IPS-18c (cell line): ENCODE measurements at regions not wholly inside any gene's neighbourhood (a gene's known extent, or its start where the extent isn't known, plus 50 kb on each side); places are given as distances from the start of the nearest gene placed in this dataset.
"Not testable (repeated sequence)": the region's sequence is repeated elsewhere in the genome, so short reads cannot be mapped to it uniquely, and the experiment has no call there.

Experiments used
- H3K4me3 ChIP-seq: 2 replicates; pipeline ENCODE4 v1.7.0; 2013; ENCODE audit warnings: low read depth, mild to moderate bottlenecking, low read length, moderate library complexity; ENCODE audit not compliant: insufficient read depth
- H3K9me3 ChIP-seq: one replicate; pipeline ENCODE4 v1.6.1; 2013; ENCODE audit warnings: mild to moderate bottlenecking, low read length, moderate library complexity; ENCODE audit not compliant: control insufficient read depth, insufficient read depth

DNA sequence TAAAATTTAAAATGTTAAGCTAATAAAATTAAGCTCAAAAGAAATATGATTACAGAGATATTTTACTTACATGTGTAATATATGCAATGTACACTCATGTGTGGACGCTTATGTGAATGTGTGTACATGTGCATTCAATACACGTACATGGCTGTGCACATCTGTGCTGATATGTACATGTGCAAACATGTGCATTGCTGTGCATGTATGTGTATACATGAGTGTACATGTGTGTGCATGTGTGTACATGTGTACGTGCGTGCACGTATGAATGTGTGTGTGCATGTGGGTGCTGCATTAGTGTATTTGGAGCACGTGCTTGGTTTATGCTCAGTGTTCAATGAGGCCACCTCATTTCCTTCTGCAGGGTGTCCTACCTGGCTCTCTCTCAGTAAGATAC lies 88.2 kb upstream of the TMEM18 start:
- Histone ChIP-seq H3K4me3 (no peak overlapping the region), H3K9me3 (no peaks in the 10 kb centered on the region)

DNA sequence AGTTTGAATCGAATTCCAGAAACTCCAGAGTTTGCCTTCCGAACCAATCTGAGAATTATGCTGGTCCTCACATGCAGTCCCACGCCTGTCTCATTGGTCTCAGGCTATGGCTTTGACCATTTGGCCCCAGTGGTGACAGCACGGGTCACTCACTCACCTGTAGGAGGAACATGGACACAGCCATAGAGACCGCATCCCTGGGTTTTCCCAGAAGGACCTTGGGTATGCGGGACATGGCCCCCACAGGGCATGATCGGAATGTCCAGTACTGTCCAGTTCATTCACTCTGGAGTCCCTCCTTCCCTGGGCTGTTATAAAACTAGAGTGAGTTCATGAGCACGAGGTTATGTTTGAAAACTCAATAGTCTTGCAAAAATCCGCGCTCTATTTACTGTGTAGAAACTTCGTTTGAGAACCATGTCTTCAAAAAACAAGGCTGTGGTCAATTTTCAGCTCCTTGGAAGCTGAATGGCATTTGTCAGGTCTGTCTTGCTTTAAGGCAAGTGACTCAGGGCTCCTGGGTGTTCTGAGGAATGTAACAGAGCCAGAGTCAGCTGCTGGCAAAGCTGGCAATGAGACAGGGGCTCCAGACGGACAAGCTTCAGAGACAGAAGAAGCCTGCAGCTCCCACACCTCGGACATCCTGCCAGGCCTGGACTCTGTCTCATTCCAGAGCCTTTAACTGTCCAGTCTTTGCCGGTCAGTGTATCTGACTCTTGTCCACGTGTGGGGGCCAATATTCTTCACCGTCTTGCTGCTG lies 86.7 kb upstream of the TMEM18 start:
- H3K9me3 ChIP-seq: no peaks in the 10 kb centered on the region
- no peak overlapping the region for H3K4me3 ChIP-seq

DNA sequence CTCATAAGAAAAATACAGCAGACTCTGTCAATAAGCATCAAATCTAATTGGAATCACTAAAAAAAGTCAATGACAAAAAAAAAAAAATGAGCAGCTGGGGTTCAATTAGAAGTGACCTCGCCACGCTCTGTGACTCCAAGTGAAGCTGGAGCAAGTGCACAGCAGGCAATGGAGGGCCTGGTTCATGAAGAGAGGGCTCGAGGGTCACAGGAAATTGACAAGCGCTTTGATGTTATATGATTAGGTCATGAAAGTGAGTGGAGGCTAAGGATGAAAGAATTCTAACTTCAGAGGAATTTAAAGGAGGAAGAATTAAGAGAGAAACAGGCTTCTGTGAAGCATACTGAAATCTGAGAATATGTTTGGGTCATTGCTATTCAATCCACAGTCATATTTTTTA lies 85.4 kb upstream of the TMEM18 start:
- H3K4me3 ChIP-seq: no peak overlapping the region
- H3K9me3 ChIP-seq: no peaks in the 10 kb centered on the region

DNA sequence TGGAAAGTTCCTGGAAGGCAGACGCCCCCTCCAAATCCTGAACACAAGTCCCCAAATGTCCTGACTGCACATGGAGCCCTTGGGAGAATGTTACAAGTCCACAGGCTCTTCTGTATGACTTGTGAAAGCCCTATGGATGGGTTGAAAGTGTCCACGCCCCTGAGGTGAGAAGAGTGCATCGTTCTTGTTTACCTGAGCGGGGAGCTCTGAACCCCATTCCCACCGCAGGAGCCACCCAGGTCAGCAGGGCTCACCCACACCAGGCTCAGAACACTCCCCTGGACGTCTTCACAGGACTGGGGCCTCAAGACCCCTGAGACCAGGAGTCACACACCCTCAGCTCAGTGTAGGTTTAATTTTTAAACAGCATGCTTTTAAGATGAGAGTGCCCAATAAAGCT lies 84.2 kb upstream of the TMEM18 start:
- no peak overlapping the region for H3K4me3 ChIP-seq
- H3K9me3 ChIP-seq: no peaks in the 10 kb centered on the region

DNA sequence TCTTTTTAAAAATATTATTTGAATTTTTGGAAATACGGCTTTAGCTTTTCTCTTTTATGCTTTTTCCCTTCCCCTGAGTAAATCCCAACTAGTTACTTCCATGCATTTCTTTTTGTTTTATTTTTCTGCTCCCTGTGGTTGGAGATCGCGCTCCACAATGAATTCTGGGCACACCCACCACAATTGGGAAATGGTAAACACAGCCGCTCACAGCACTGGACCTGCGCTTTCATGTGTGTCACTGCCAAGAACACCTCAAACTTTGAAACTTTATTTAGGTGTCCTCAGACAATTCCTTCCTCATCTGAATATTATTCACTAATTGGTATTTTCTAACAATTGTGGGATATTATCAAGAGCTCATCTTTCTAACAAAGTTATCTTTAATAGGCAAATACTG lies 82.8 kb upstream of the TMEM18 start:
- Histone ChIP-seq H3K4me3 (no peak overlapping the region), H3K9me3 (no peaks in the 10 kb centered on the region)

DNA sequence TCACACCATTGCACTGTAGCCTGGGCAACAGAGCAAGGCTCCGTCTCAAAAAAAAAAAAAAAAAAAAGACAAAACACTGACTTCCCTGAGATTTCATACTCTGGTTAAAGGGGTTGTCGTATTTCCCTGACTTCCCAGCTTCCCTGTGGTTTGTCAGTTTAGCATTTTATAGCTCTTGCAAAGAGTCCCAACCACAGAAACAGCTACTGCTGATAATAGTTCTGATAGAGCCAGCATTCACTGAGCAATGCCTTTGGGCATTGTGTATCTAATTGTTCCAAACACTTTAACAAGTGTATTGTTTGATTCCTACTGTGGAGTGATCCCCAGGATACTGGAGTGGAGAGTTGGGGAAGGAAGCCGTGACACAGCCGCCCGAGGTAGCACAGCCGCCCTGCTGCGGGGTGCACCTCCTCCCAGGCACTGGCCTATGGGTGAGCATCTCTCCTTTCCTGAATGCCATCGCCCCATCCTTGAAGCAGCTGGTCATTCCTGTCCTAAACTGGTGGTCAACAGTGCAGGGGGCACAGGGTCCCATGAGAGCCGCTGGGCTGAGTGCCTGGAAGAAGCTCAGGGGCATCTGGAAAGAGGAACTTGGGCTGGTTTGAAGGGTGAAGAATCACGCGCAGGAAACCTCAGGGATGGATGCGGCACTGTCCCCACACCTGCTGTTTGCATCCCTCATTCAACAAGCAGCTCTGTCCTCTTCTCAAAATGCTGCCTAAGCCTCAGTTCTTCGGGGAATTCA lies 81.0 kb upstream of the TMEM18 start:
- no peaks in the 10 kb centered on the region for H3K9me3 ChIP-seq
- H3K4me3 ChIP-seq: no peak overlapping the region

DNA sequence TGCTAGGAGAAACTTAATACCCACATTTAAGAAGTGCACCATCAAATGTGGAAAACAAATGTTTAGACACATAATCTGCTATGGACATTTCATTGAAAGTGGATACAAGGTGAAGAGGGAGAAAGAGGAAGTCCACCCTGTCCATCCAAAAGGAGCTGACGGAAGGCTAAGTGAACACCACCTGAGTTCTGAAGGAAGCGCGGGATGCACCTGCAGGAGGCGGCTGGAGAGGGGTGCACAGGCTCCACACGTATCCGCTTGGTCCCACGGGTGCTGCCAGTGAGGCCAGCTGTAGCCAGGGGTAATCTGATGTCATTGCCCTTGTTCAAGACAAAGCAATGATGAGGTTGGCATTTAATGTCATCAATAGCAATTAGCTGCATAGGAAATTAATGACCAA lies 75.9 kb upstream of the TMEM18 start:
- no peak overlapping the region for H3K4me3 ChIP-seq
- H3K9me3 ChIP-seq: no peaks in the 10 kb centered on the region

DNA sequence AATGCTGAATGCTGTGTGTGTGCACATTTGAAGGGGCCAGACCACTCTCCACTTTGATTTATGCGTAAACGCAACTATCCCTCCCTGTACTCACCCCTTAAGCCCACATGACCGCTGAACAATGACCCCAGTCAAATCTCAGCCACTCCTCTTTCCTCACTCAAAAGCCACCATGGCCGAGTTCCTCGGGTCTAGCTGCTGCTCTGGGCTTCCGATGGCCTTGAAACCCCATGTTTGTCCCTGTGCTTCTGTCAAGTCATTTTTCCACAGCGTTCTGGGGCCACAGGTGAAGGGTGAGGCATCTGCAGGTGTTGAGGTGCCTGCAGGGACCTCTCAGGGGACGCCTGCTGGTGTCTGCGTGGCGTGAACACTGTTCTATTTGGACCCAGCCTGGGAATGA lies 74.3 kb upstream of the TMEM18 start:
- no peak overlapping the region for H3K4me3 ChIP-seq
- H3K9me3 ChIP-seq: no peaks in the 10 kb centered on the region

DNA sequence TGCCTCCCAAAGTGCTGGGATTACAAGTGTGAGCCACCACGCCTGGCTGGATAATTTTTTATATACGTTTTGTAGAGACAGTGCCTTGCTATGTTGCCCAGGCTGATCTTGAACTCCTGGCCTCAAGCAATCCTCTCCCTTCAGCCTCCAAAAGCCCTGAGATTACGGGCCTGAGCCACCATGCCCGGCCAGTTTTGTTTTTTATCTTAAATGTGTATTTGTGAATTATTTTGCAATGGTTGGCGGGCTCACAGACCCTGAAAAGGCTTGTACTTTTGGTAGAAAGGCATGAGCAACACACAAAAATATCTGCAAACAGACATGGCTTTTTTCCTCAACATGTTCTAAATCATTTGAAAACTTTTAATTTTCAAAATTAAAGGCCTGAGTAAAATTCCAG lies 73.4 kb upstream of the TMEM18 start:
- Histone ChIP-seq H3K4me3 (no peak overlapping the region), H3K9me3 (peaks cover 3% of the 10 kb centered on the region)

DNA sequence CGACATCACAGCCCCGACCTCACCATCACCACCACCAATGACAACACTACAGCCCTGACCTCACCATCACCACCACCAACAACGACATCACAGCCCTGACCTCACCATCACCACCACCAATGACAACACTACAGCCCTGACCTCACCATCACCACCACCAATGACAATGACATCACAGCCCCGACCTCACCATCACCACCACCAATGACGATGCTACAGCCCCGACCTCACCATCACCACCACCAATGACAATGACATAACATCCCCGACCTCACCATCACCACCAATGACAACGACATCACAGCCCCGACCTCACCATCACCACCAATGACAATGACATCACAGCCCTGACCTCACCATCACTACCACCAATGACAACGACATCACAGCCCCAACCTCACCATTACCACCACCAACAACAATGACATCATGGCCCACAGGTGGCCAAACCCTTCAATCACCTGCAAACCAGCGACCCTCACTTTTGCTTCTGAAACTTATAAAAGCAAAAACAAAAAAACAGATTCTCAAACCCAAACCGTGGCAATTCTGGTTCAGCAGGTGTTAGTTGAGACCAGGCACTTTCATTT lies 70.7 kb upstream of the TMEM18 start:
- Histone ChIP-seq H3K9me3 (peaks cover 3% of the 10 kb centered on the region), H3K4me3 (no peak overlapping the region)

DNA sequence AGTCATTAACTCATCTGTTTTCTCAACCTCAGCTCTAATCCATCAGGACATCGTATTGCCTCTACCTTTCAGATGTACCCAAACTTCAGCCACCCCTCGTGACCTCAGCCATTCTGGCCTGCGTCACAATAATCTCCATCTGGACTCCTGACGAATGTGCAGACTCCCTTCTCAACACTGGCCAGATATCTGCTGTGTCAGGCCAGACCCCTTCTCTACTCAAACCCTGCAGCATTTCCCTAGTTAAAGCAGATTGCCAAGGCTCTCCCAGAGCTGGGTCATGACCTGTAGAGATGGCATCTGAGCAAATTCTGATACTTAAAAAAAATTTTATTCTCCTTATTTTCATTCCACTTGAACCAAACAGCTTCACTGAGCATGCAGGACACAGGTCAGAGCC lies 69.5 kb upstream of the TMEM18 start:
- no peak overlapping the region for H3K4me3 ChIP-seq
- H3K9me3 ChIP-seq: peaks cover 3% of the 10 kb centered on the region

DNA sequence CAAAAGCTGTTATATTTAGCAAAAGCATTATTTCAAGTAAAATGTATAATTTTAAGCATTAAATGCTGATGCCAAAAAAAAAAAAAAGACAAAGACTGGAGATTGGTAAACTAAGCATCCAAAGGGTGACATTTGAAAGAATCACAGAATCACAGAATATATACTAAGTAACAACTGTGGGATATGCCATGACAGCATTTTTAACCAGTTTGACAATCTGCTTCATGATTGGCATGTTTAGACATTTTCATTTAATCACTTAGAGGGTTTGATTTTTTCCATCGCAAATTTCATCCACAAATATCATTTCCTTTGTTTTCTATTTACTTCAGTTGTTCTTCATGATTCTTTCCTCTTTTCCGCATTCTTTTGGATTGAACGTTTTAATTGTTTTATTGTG lies 66.9 kb upstream of the TMEM18 start:
- Histone ChIP-seq H3K9me3 (peaks cover 3% of the 10 kb centered on the region), H3K4me3 (no peak overlapping the region)

DNA sequence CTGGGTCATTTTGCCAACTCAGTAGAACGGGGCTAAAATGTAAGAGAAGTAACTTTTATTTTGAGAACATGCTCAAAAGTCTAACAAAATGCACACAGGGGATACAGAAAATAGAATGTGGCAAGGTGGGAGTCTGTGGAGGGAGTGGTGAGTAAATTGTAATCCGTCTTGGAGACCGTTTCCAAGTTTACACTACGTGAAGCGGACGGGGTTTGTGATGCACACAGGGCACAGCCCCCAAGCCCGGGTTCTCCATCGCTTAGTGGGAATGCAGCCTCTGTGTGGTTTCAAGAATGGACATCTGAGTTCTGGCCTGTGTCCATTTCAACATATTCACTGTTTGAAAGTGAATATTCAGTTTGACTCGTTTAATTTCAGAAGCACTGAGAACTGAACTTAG lies 65.0 kb upstream of the TMEM18 start:
- peaks cover 3% of the 10 kb centered on the region for H3K9me3 ChIP-seq
- no peak overlapping the region; the same call in 1 of the 2 replicates for H3K4me3 ChIP-seq

DNA sequence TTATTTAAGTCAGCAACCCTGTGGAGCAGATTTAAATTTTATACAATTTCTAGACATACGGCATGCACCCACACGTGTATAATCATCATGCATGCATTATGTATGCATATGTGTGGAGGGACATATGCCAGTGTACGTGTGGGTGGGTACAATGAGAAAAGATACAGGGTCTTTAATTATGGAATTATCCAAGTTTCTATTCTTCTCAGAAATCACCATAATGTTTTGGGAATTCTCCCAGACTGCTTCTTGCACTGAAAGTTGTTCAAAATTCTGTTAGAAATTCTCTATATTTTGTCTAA lies 63.9 kb upstream of the TMEM18 start:
- Histone ChIP-seq H3K9me3 (peaks cover under 1% of the 10 kb centered on the region), H3K4me3 (peak overlapping the region; percentile 84)

DNA sequence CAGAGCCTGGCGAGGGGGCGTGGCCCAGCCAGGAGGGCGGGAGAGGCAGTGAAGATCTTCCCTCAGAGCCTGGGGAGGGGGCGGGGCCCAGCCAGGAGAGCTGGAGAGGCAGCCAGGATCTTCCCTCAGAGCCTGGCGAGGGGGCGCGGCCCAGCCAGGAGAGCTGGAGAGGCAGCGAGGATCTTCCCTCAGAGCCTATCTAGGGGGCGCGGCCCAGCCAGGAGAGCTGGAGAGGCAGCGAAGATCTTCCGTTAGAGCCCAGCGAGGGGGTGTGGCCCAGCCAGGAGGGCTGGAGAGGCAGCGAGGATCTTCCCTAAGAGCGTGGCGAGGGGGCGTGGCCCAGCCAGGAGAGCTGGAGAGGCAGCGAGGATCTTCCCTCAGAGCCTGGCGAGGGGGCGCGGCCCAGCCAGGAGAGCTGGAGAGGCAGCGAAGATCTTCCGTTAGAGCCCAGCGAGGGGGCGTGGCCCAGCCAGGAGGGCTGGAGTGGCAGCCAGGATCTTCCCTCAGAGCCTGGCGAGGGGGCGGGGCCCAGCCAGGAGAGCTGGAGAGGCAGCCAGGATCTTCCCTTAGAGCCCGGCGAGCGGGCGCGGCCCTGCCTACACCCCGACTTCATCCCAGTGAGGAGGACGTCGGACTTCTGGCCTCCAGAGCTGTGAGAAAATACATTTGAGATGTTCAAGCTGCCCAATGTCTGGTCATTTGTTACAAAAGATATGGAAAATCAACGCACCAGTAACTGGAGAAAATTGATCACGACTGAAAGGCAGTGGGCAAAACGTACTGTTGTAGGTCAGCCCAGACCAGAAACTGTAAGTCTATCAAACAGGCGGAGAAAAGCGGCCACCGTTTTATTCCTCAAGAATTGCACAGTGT lies 63.4 kb upstream of the TMEM18 start:
- not testable (repeated sequence) for H3K9me3 ChIP-seq
- peak overlapping the region; percentile 84 for H3K4me3 ChIP-seq

DNA sequence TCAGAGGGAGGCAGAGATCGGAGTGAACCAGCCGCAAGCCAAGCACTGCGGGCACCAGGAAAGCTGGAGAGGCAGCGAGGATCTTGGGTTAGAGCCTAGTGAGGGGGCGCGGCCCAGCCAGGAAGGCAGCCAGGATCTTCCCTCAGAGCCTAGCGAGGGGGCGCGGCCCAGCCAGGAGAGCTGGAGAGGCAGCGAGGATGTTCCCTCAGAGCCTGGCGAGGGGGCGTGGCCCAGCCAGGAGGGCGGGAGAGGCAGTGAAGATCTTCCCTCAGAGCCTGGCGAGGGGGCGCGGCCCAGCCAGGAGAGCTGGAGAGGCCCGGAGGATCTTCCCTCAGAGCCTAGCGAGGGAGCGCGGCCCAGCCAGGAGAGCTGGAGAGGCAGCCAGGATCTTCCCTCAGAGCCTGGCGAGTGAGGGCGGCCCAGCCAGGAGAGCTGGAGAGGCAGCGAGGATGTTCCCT lies 62.7 kb upstream of the TMEM18 start:
- H3K4me3 ChIP-seq: peak overlapping the region; percentile 84
- H3K9me3 ChIP-seq: not testable (repeated sequence)

DNA sequence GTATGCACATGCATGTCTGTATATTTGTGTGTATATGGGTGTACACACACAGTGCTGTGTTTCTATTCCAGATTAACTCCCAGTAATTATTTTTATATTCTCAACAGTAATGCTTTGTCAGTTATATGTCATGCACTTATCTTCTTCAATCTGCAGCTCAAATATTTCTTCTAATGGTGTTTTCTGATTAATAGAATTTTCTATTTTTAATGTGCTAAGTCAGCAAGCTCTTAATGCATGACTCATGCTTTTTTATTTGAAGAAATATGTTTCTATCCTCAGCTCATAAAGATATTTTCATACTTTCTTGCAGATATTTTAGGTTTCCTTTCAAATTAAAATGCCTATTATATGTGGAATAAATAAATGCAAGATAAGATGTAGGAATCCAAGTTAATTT lies 59.7 kb upstream of the TMEM18 start:
- H3K4me3 ChIP-seq: no peak overlapping the region
- no peaks in the 10 kb centered on the region for H3K9me3 ChIP-seq
